ENCODE measurements at regions not wholly inside any gene's neighbourhood (a gene's known extent, or its start where the extent isn't known, plus 50 kb on each side); places are given as distances from the start of the nearest gene placed in this dataset.

DNA sequence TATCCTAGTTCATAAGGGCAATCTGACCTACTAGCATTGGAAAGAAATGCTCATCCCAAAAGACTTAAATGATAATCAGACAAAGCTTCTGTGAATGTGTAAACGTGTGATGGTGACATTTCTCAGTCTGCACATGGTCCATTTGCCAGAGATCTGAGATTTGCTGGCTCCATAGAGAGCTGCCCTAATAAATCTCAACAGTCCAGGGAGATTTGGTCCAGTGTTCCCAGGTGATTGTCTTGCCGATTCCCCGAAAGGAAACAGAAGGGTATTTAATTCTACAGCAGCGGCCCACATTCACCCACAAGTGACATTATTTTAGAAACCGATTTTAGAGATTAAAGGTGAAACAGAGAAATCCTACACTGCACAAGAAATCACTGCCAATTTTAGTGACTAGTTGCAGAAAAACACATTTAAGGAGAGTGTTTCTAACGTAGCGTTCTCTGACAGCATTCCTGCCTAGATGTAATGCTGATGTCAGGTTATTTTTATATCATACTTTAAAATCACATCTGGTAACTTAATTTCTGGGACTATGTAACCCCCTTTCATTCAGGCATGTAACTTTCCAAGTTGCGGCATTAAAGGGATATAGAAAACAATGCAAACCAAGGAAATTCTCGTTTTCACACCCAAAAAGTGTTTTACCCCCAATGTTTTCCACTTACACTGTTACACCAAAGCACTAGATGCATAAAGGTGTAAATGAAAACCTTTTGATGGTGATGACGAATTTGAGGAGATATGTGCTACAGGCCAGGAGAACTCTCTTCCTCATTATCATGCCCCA is 231.9 kb upstream of the FN1 start:
- TF ChIP-seq, protein P1, sequence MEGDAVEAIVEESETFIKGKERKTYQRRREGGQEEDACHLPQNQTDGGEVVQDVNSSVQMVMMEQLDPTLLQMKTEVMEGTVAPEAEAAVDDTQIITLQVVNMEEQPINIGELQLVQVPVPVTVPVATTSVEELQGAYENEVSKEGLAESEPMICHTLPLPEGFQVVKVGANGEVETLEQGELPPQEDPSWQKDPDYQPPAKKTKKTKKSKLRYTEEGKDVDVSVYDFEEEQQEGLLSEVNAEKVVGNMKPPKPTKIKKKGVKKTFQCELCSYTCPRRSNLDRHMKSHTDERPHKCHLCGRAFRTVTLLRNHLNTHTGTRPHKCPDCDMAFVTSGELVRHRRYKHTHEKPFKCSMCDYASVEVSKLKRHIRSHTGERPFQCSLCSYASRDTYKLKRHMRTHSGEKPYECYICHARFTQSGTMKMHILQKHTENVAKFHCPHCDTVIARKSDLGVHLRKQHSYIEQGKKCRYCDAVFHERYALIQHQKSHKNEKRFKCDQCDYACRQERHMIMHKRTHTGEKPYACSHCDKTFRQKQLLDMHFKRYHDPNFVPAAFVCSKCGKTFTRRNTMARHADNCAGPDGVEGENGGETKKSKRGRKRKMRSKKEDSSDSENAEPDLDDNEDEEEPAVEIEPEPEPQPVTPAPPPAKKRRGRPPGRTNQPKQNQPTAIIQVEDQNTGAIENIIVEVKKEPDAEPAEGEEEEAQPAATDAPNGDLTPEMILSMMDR (conservative IDR thresholded peaks at IDR 0.05; ENCODE audit: low read length), result no peak
- TF ChIP-seq EZH2phosphoT487 (IDR thresholded peaks at IDR 0.05; ENCODE audit: borderline replicate concordance), result no peak
